ENCODE measurements at regions not wholly inside any gene's neighbourhood (a gene's known extent, or its start where the extent isn't known, plus 50 kb on each side); places are given as distances from the start of the nearest gene placed in this dataset.

- TF ChIP-seq CTCF (IDR thresholded peaks at IDR 0.05) (no peak), EP300 (IDR thresholded peaks at IDR 0.05) (no peak), POLR2A (IDR thresholded peaks at IDR 0.05) (no peak)
Observed at GRCh38 chr18:43642727-43643330, 365.5 kb upstream of the SYT4 start.

All from gastroesophageal sphincter (tissue), 3 donors.